Suppressor macrophage treated with lipopolysaccharide for 1 hour (primary cell): ENCODE measurements at regions not wholly inside any gene's neighbourhood (a gene's known extent, or its start where the extent isn't known, plus 50 kb on each side); places are given as distances from the start of the nearest gene placed in this dataset.

Experiments used
- DNase-seq, 3 donors: peaks; one replicate each; pipeline ENCODE4 v3.0.0-alpha.2; 2020 to 2022

- no peak for DNase-seq
These were observed 51.4 kb upstream of the CHMP2B start for GRCh38 chr3:87175732-87176131.

- peak; percentile 27 to 42 (median 30) for DNase-seq
These were observed 53.3 kb upstream of the CHMP2B start for GRCh38 chr3:87173776-87174175.

- DNase-seq = no peak
These were observed 54.0 kb upstream of the CHMP2B start for GRCh38 chr3:87173071-87173470.

- DNase-seq = peak; percentile 58 to 78 (median 75)
These were observed 59.3 kb upstream of the CHMP2B start for GRCh38 chr3:87167628-87168456.

GRCh38 chr3:87164245-87164644 lies 62.9 kb upstream of the CHMP2B start:
- no peak for DNase-seq

GRCh38 chr3:87161851-87162250 lies 65.3 kb upstream of the CHMP2B start:
- no peak for DNase-seq

GRCh38 chr3:87161417-87161816 lies 65.7 kb upstream of the CHMP2B start:
- DNase-seq = no peak

GRCh38 chr3:87161013-87161412 lies 66.1 kb upstream of the CHMP2B start:
- no peak for DNase-seq

- no peak for DNase-seq
These were observed 68.3 kb upstream of the CHMP2B start for GRCh38 chr3:87158823-87159222.

- DNase-seq = no peak
These were observed 79.1 kb upstream of the CHMP2B start for GRCh38 chr3:87148020-87148419.

GRCh38 chr3:87147562-87147961 lies 79.5 kb upstream of the CHMP2B start:
- no peak for DNase-seq

GRCh38 chr3:87145553-87145952 lies 81.6 kb upstream of the CHMP2B start:
- peak in 2 of 3 donors; percentile 8 to 12 for DNase-seq

- no peak for DNase-seq
These were observed 91.0 kb upstream of the CHMP2B start for GRCh38 chr3:87136066-87136596.

- no peak for DNase-seq
These were observed 91.7 kb upstream of the CHMP2B start for GRCh38 chr3:87135412-87135811.

- DNase-seq = no peak
These were observed 94.3 kb upstream of the CHMP2B start for GRCh38 chr3:87132801-87133200.

GRCh38 chr3:87128006-87128405 lies 99.1 kb upstream of the CHMP2B start:
- DNase-seq = no peak

- DNase-seq = no peak
These were observed 99.8 kb upstream of the CHMP2B start for GRCh38 chr3:87127281-87127680.

- no peak for DNase-seq
These were observed 100.8 kb upstream of the CHMP2B start for GRCh38 chr3:87126321-87126720.

- DNase-seq = no peak
These were observed 102.0 kb upstream of the CHMP2B start for GRCh38 chr3:87125116-87125515.

GRCh38 chr3:87122766-87123165 lies 104.3 kb upstream of the CHMP2B start:
- no peak for DNase-seq

GRCh38 chr3:87121856-87122255 lies 105.3 kb upstream of the CHMP2B start:
- no peak for DNase-seq

- DNase-seq = no peak
These were observed 106.2 kb upstream of the CHMP2B start for GRCh38 chr3:87120881-87121280.

GRCh38 chr3:87120236-87120635 lies 106.9 kb upstream of the CHMP2B start:
- DNase-seq = no peak

- no peak for DNase-seq
These were observed 117.6 kb upstream of the CHMP2B start for GRCh38 chr3:87109465-87109864.
